Lung (tissue), 11 donors: ENCODE measurements at regions not wholly inside any gene's neighbourhood (a gene's known extent, or its start where the extent isn't known, plus 50 kb on each side); places are given as distances from the start of the nearest gene placed in this dataset.
A peak's percentile ranks its signal among the peaks of the same experiment; 100 is the strongest.

ENCODE experiments used
- ATAC-seq: fragments of 200-7000 bp; cut with Tn5 transposase; one replicate; pipeline ENCODE4 v1.9.1; 2020; ENCODE audit warnings: moderate number of reproducible peaks; ENCODE audit not compliant: insufficient read depth, low FRiP score
- DNase-seq, 3 donors: peaks; one replicate each; pipeline ENCODE4 v3.0.0-alpha.2; 2013 to 2017
- H3K27ac ChIP-seq, 2 donors: one replicate each; pipeline ENCODE4 v1.5.1; 2013; ENCODE audit warnings: mild to moderate bottlenecking in 2 of 2, moderate library complexity in 2 of 2, control low read depth in 1 of 2, inconsistent platforms in 1 of 2, low read depth in 1 of 2, low read length in 1 of 2
- H3K27me3 ChIP-seq, 3 donors: one replicate each; pipeline ENCODE4 v1.5.1; 2013; ENCODE audit warnings: low read length in 2 of 3; ENCODE audit not compliant: control insufficient read depth in 3 of 3, insufficient read depth in 3 of 3
- H3K36me3 ChIP-seq, 4 donors: one replicate each; pipeline ENCODE4 v1.5.1; 2013; ENCODE audit warnings: low read length in 4 of 4, mild to moderate bottlenecking in 1 of 4, moderate library complexity in 1 of 4; ENCODE audit not compliant: control insufficient read depth in 4 of 4, insufficient read depth in 4 of 4
- H3K4me1 ChIP-seq, 5 donors: one replicate each; pipeline ENCODE4 v1.5.1; 2013; ENCODE audit warnings: low read length in 5 of 5, mild to moderate bottlenecking in 2 of 5, moderate library complexity in 1 of 5; ENCODE audit not compliant: control insufficient read depth in 5 of 5, insufficient read depth in 5 of 5
- H3K4me3 ChIP-seq: one replicate; pipeline ENCODE4 v1.5.1; 2013; ENCODE audit warnings: mild to moderate bottlenecking, control low read depth, moderate library complexity
- H3K9ac ChIP-seq, 2 donors: one replicate each; pipeline ENCODE4 v1.5.1; 2013; ENCODE audit warnings: low read length in 2 of 2, control low read depth in 1 of 2; ENCODE audit not compliant: insufficient read depth in 1 of 2
- H3K9me3 ChIP-seq, 4 donors: one replicate each; pipeline ENCODE4 v1.5.1; 2013; ENCODE audit warnings: low read length in 3 of 4, mild to moderate bottlenecking in 1 of 4, moderate library complexity in 1 of 4; ENCODE audit not compliant: control insufficient read depth in 4 of 4, insufficient read depth in 3 of 4
- CTCF ChIP-seq: IDR thresholded peaks from 2 replicates; pipeline ENCODE4 v1.5.1; 2012; ENCODE audit warnings: mild to moderate bottlenecking; ENCODE audit errors: control extremely low read depth, extremely low read depth
- WGBS, 2 donors: extraction: QIAGEN DNeasy Blood & Tissue Kit; methylation state at CpG; one replicate each; pipeline ENCODE4 v1.1.7; 2013; 5-methylcytosine and 5-hydroxymethylcytosine counted together
- donor health status: control.
- donor health status: control.
- donor health status: Bipolar disorder and iron deficiency.
- donor health status: healthy.
- donor health status: DM: yes; HTN: yes; CAD: no.

DNA sequence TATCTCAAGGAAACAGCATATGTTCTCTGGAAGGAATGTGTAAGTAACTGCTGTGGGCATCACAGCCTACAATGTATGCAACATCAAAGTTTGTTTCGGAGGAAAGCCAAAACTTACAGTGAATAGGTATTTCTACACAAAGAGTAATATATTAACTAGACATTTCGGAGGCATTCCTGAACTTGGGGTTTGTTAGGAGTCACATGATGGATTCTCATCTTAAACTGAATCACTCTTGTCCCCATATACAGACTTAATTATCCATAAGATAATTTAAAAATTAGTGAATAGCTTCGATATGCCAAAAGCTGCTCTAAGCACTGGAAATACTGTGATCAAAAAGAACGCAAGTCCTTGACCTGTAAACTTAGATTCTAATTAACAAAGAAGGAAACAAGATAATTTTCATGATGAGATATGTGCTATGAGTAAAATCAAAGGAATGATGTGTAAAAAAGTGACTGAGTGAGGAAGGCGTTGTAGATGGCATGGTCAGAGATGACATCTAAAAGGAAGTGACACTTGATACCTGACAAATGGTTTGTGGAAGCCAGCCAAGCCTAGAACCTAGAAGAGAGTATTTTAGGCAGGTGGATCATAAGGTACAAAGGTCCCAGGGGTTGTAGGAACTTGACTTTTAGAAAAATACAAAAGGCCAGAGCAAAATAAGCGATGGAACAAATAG is 273.1 kb downstream of the MRPL39 start:
- Histone ChIP-seq H3K4me1 (peaks cover 0 to 2% (median 0%) of the 10 kb centered on the region in 5 donors), H3K36me3 (no peaks in the 10 kb centered on the region), H3K9me3 (no peaks in the 10 kb centered on the region), H3K27ac (no peak overlapping the region), H3K27me3 (no peaks in the 10 kb centered on the region), H3K4me3 (no peak overlapping the region), H3K9ac (no peak overlapping the region)
- ATAC-seq: no peak
- no peak for DNase-seq
- WGBS, 2 donors: 89 to 93% methylated on average over 6 of the region's 6 CpGs
- TF ChIP-seq CTCF: no peak

DNA sequence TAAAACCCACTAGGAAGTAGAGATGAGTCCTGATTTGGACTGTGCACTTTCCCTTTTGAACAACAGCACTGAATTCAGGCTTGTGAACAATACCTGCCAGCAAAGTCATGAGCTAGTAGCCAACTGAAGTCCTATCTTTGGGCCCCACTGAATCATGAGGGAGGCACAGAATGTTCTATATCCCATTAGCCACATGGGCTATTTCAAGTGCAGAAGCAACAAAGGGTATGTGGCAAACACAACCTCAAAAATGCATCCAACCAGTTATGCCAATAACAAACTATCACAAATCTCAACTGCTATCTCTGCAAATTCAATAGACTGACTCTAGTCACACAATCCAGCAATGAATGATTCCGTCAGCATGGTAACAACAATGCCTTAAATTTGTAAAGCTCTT is 276.0 kb downstream of the MRPL39 start:
- no peak for TF ChIP-seq CTCF
- ATAC-seq (no peak), DNase-seq (no peak)
- Histone ChIP-seq H3K4me3 (no peak overlapping the region), H3K27ac (no peak overlapping the region), H3K36me3 (no peaks in the 10 kb centered on the region), H3K4me1 (peaks cover 0 to 5% (median 0%) of the 10 kb centered on the region in 5 donors), H3K27me3 (no peaks in the 10 kb centered on the region), H3K9me3 (no peaks in the 10 kb centered on the region), H3K9ac (no peak overlapping the region)
- 95 to 96% methylated on average over 1 of the region's 1 CpG for WGBS, 2 donors

DNA sequence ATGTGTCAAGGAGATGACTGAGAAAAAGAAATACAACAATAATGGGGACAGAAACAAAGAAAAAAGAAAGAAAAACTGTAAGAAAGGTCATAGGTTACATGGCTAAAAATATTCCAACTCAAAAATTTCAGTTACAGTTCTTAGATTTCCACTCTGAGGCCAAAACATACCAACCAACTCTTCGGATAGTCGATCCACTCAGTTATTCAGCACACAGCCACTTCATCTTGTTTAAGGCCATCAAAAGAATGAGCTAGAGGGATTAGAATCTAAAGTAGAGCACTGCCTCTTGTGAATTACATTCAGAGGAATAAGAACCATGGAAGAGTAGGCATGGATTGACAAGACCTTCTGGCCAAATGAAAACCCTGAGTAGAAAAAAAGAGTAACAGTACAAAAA is 277.0 kb downstream of the MRPL39 start:
- H3K27me3 ChIP-seq: no peaks in the 10 kb centered on the region
- DNase-seq (peak in 1 of 3 donors; percentile 27), ATAC-seq (no peak)
- peaks cover 0 to 5% (median 0%) of the 10 kb centered on the region in 5 donors for H3K4me1 ChIP-seq
- H3K27ac ChIP-seq: no peak overlapping the region
- no peaks in the 10 kb centered on the region for H3K9me3 ChIP-seq
- no peaks in the 10 kb centered on the region for H3K36me3 ChIP-seq
- WGBS, 2 donors: 61 to 80% methylated on average over 2 of the region's 2 CpGs
- H3K9ac ChIP-seq: no peak overlapping the region
- H3K4me3 ChIP-seq: no peak overlapping the region
- TF ChIP-seq CTCF: no peak

DNA sequence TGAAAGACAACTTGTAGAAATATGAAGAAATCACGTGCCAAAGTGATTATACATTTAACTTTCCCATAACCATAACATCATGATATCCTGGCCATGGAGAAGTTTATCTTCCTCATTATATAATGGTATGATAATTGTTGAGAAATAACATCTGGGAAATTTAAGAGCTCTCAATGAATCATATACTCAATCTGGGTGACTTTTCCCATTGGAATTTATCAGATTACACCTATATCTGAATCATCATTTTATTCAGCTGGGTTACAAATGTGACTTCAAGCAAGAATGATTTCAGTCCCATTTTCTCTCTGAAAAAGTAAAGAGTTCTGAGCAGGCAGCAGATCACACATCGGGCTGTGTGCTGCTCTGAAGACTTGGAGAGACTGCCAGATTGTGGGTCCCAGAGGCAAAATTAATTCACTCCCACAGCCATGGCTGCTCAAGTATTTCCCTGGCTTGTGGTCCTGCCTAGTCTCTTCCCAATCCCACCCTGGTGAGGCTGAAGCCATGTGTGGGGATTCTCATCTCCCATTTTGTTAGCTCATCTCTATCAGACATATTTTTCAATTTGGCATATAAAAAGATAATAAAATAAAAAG is 278.0 kb downstream of the MRPL39 start:
- no peaks in the 10 kb centered on the region for H3K36me3 ChIP-seq
- H3K4me1 ChIP-seq: peaks cover 0 to 5% (median 0%) of the 10 kb centered on the region in 5 donors
- no peak overlapping the region for H3K9ac ChIP-seq
- no peak for ATAC-seq
- no peaks in the 10 kb centered on the region for H3K9me3 ChIP-seq
- no peaks in the 10 kb centered on the region for H3K27me3 ChIP-seq
- no peak for TF ChIP-seq CTCF
- DNase-seq: no peak
- H3K27ac ChIP-seq: no peak overlapping the region
- 46 to 57% methylated on average over 2 of the region's 2 CpGs for WGBS, 2 donors
- H3K4me3 ChIP-seq: no peak overlapping the region
